Esophagus muscularis mucosa (tissue), 4 donors: ENCODE measurements at regions not wholly inside any gene's neighbourhood (a gene's known extent, or its start where the extent isn't known, plus 50 kb on each side); places are given as distances from the start of the nearest gene placed in this dataset.

Experiments used
- CTCF ChIP-seq, 3 experiments: fragments of 200-600 bp in 2 of 3; fragments of 450-650 bp in 1 of 3; sonication (generic) in 2 of 3; IDR thresholded peaks; one replicate each; pipeline ENCODE4 v1.5.1; 2017 to 2019; ENCODE audit warnings: antibody characterized with exemption in 3 of 3, mild to moderate bottlenecking in 2 of 3, moderate library complexity in 1 of 3
- EP300 ChIP-seq: sonication (generic); formaldehyde crosslinking; IDR thresholded peaks from one replicate; pipeline ENCODE4 v1.6.1; 2017; ENCODE audit warnings: antibody characterized with exemption
- POLR2A ChIP-seq: fragments of 450-650 bp; IDR thresholded peaks from one replicate; pipeline ENCODE4 v1.6.1; 2017; ENCODE audit warnings: antibody characterized with exemption, moderate library complexity, mild to moderate bottlenecking, low read depth
- POLR2AphosphoS5 ChIP-seq, 2 donors: sonication (generic); formaldehyde crosslinking; IDR thresholded peaks; one replicate each; pipeline ENCODE4 v1.6.1; 2017; ENCODE audit warnings: antibody characterized with exemption in 2 of 2

GRCh38 chr12:61655241-61655640, 605.0 kb upstream of the USP15 start:
- TF ChIP-seq CTCF (IDR thresholded peaks at IDR 0.05) (no peak), POLR2A (no peak), EP300 (no peak), POLR2AphosphoS5 (IDR thresholded peaks at IDR 0.05) (no peak)
